H9 (cell line): ENCODE measurements at regions not wholly inside any gene's neighbourhood (a gene's known extent, or its start where the extent isn't known, plus 50 kb on each side); places are given as distances from the start of the nearest gene placed in this dataset.
A peak's percentile ranks its signal among the peaks of the same experiment; 100 is the strongest.

Experiments
- DNase-seq: peaks from one replicate; pipeline ENCODE4 v3.0.0-alpha.2; 2017
- H2AFZ ChIP-seq: one replicate; pipeline ENCODE4 v1.6.1; 2013; ENCODE audit warnings: mild to moderate bottlenecking, low read length, control low read depth, moderate library complexity
- H2AK5ac ChIP-seq: 2 replicates; pipeline ENCODE4 v1.6.1; 2013; ENCODE audit warnings: low read length, control low read depth, mixed read lengths; ENCODE audit not compliant: insufficient read length
- H2BK120ac ChIP-seq: one replicate; pipeline ENCODE4 v1.6.1; 2013; ENCODE audit warnings: low read depth, mild to moderate bottlenecking, low read length, control low read depth, inconsistent platforms; ENCODE audit not compliant: poor library complexity, severe bottlenecking
- H2BK12ac ChIP-seq: 2 replicates; pipeline ENCODE4 v1.6.1; 2013; ENCODE audit warnings: low read length, control low read depth, mixed read lengths, low read depth; ENCODE audit not compliant: insufficient read length
- H2BK15ac ChIP-seq: 2 replicates; pipeline ENCODE4 v1.6.1; 2013; ENCODE audit warnings: low read depth, low read length, control low read depth
- H2BK20ac ChIP-seq: one replicate; pipeline ENCODE4 v1.6.1; 2013; ENCODE audit warnings: low read depth, mild to moderate bottlenecking, low read length, control low read depth, inconsistent platforms; ENCODE audit not compliant: poor library complexity, severe bottlenecking
- H2BK5ac ChIP-seq: 2 replicates; pipeline ENCODE4 v1.6.1; 2013; ENCODE audit warnings: low read length, control low read depth, mixed read lengths; ENCODE audit not compliant: insufficient read length
- H3K14ac ChIP-seq: 2 replicates; pipeline ENCODE4 v1.6.1; 2013; ENCODE audit warnings: low read length, control low read depth; ENCODE audit not compliant: insufficient read depth
- H3K18ac ChIP-seq: 2 replicates; pipeline ENCODE4 v1.6.1; 2013; ENCODE audit warnings: low read depth, mild to moderate bottlenecking, mixed read lengths, low read length, control low read depth; ENCODE audit not compliant: insufficient read length
- H3K23ac ChIP-seq: 2 replicates; pipeline ENCODE4 v1.6.1; 2013; ENCODE audit warnings: low read length, control low read depth, mixed read lengths, low read depth; ENCODE audit not compliant: insufficient read length
- H3K23me2 ChIP-seq: 2 replicates; pipeline ENCODE4 v1.6.1; 2013; ENCODE audit warnings: low read depth, mild to moderate bottlenecking, mixed read lengths, low read length, control low read depth; ENCODE audit not compliant: insufficient read length, poor library complexity, severe bottlenecking
- H3K27ac ChIP-seq: 2 replicates; pipeline ENCODE4 v1.5.1; 2013; ENCODE audit warnings: low read length, control low read depth, mixed read lengths, low read depth; ENCODE audit not compliant: insufficient read length
- H3K27me3 ChIP-seq: 2 replicates; pipeline ENCODE4 v1.6.1; 2013; ENCODE audit warnings: low read length, control low read depth, inconsistent platforms; ENCODE audit not compliant: insufficient read depth
- H3K4ac ChIP-seq: 2 replicates; pipeline ENCODE4 v1.6.1; 2013; ENCODE audit warnings: low read depth, mild to moderate bottlenecking, control low read depth, inconsistent platforms, low read length, moderate library complexity
- H3K4me1 ChIP-seq: 2 replicates; pipeline ENCODE4 v1.6.1; 2013; ENCODE audit warnings: low read length, control low read depth, inconsistent platforms; ENCODE audit not compliant: insufficient read depth
- H3K4me2 ChIP-seq: 2 replicates; pipeline ENCODE4 v1.6.1; 2013; ENCODE audit warnings: low read length, control low read depth, mixed read lengths; ENCODE audit not compliant: insufficient read length, insufficient read depth
- H3K56ac ChIP-seq: 2 replicates; pipeline ENCODE4 v1.6.1; 2013; ENCODE audit warnings: low read depth, mild to moderate bottlenecking, mixed read lengths, low read length, control low read depth; ENCODE audit not compliant: insufficient read length
- H3K79me1 ChIP-seq: 2 replicates; pipeline ENCODE4 v1.6.1; 2013; ENCODE audit warnings: low read depth, mild to moderate bottlenecking, moderate library complexity, low read length, control low read depth, inconsistent platforms; ENCODE audit not compliant: insufficient read depth, poor library complexity, severe bottlenecking
- H3K79me2 ChIP-seq: 2 replicates; pipeline ENCODE4 v1.6.1; 2013; ENCODE audit warnings: low read length, control low read depth, inconsistent platforms; ENCODE audit not compliant: insufficient read depth
- H3K9ac ChIP-seq: 2 replicates; pipeline ENCODE4 v1.6.1; 2013; ENCODE audit warnings: low read length, control low read depth, mixed read lengths; ENCODE audit not compliant: insufficient read length; ENCODE audit errors: extremely low read depth
- H3K9me3 ChIP-seq: one replicate; pipeline ENCODE4 v1.6.1; 2013; ENCODE audit warnings: low read depth, low read length, inconsistent platforms; ENCODE audit not compliant: control insufficient read depth
- H3T11ph ChIP-seq: one replicate; pipeline ENCODE4 v1.6.1; 2013; ENCODE audit warnings: mild to moderate bottlenecking, low read length, control low read depth, inconsistent platforms
- H4K20me1 ChIP-seq: one replicate; pipeline ENCODE4 v1.6.1; 2013; ENCODE audit not compliant: control insufficient read depth, insufficient read length, insufficient read depth
- H4K5ac ChIP-seq: 2 replicates; pipeline ENCODE4 v1.6.1; 2013; ENCODE audit warnings: low read depth, mild to moderate bottlenecking, mixed read lengths, low read length, control low read depth; ENCODE audit not compliant: insufficient read length
- H4K8ac ChIP-seq: replicated peaks from 2 replicates; pipeline ENCODE4 v1.6.1; 2013; ENCODE audit warnings: low read length, control low read depth, mixed read lengths, low read depth; ENCODE audit not compliant: insufficient read length
- H4K91ac ChIP-seq: 2 replicates; pipeline ENCODE4 v1.6.1; 2013; ENCODE audit warnings: low read depth, mild to moderate bottlenecking, moderate library complexity, mixed read lengths, low read length, control low read depth; ENCODE audit not compliant: insufficient read length
- H3K27ac Mint-ChIP-seq, 3 experiments: 2 replicates in 2 of 3; 3 replicates in 1 of 3; pipeline ENCODE4 v1.8.0; 2020 to 2021; ENCODE audit warnings: mixed read lengths in 3 of 3, mild to moderate bottlenecking in 1 of 3, moderate library complexity in 1 of 3
- H3K27me3 Mint-ChIP-seq: 2 replicates; pipeline ENCODE4 v1.8.0; 2021; ENCODE audit warnings: low read depth, mild to moderate bottlenecking, moderate library complexity, mixed read lengths
- H3K36me3 Mint-ChIP-seq, 3 experiments: 2 replicates in 2 of 3; 3 replicates in 1 of 3; pipeline ENCODE4 v1.8.0; 2020 to 2021; ENCODE audit warnings: low read depth in 3 of 3, mixed read lengths in 3 of 3; ENCODE audit not compliant: insufficient read depth in 1 of 3
- H3K4me1 Mint-ChIP-seq, 2 experiments: 2 replicates each; pipeline ENCODE4 v1.8.0; 2020; ENCODE audit warnings: mixed read lengths in 2 of 2
- H3K4me3 Mint-ChIP-seq, 2 experiments: 2 replicates in 1 of 2; 3 replicates in 1 of 2; pipeline ENCODE4 v1.8.0; 2020 to 2021; ENCODE audit warnings: mild to moderate bottlenecking in 2 of 2, mixed read lengths in 2 of 2, moderate library complexity in 1 of 2
- H3K9me3 Mint-ChIP-seq, 2 experiments: 2 replicates in 1 of 2; 3 replicates in 1 of 2; pipeline ENCODE4 v1.8.0; 2020; ENCODE audit warnings: mild to moderate bottlenecking in 2 of 2, mixed read lengths in 2 of 2, moderate library complexity in 1 of 2
- CTCF ChIP-seq: fragments of 200-600 bp; sonication (generic); conservative IDR thresholded peaks from 3 replicates; pipeline ENCODE4 v1.8.0; 2021; ENCODE audit warnings: antibody characterized with exemption, mild to moderate bottlenecking
- WGBS: extraction: QIAGEN DNeasy Blood & Tissue Kit; methylation state at CpG from one replicate; pipeline ENCODE4 v1.1.7; 2013; ENCODE audit warnings: missing lambda C conversion rate, low lambda C conversion rate, mixed read lengths; ENCODE audit not compliant: insufficient read length; ENCODE audit errors: extremely low coverage; 5-methylcytosine and 5-hydroxymethylcytosine counted together

- no peak overlapping the region for H3K4ac ChIP-seq
- no peak overlapping the region for H3K9ac ChIP-seq
- H2BK5ac ChIP-seq, result no peak overlapping the region
- no peak for TF ChIP-seq CTCF
- no peak overlapping the region for H2BK20ac ChIP-seq
- no peak overlapping the region for H2BK15ac ChIP-seq
- no peaks in the 10 kb centered on the region for H4K20me1 ChIP-seq
- Mint-ChIP-seq H3K36me3 (no peaks in the 10 kb centered on the region), H3K9me3 (peaks cover 0 to 2% of the 10 kb centered on the region in 2 experiments; a peak in 1 of 5 replicates), H3K4me3 (no peak overlapping the region), H3K4me1 (peaks cover 33 to 34% of the 10 kb centered on the region in 2 experiments), H3K27me3 (peaks cover 2% of the 10 kb centered on the region; the same call in 1 of the 2 replicates), H3K27ac (peak overlapping the region in 1 of 3 experiments; percentile 1; a peak in 1 of 7 replicates)
- no peaks in the 10 kb centered on the region for H3K79me1 ChIP-seq
- no peak overlapping the region for H3K56ac ChIP-seq
- no peaks in the 10 kb centered on the region for H3K27me3 ChIP-seq
- no peak overlapping the region for H3T11ph ChIP-seq
- no peak overlapping the region for H3K14ac ChIP-seq
- DNase-seq, result no peak
- H3K4me2 ChIP-seq, result no peak overlapping the region
- no peak overlapping the region for H4K8ac ChIP-seq
- no peak overlapping the region for H3K27ac ChIP-seq
- no CpG with 5 or more reads among the region's 1 CpG for WGBS
- no peaks in the 10 kb centered on the region for H3K23me2 ChIP-seq
- H3K79me2 ChIP-seq, result no peaks in the 10 kb centered on the region
- no peak overlapping the region for H4K91ac ChIP-seq
- H3K23ac ChIP-seq, result no peak overlapping the region
- H2AK5ac ChIP-seq, result no peak overlapping the region
- peak overlapping the region; percentile 7 for H2BK12ac ChIP-seq
- no peak overlapping the region for H2AFZ ChIP-seq
- H3K4me1 ChIP-seq, result peaks cover 5% of the 10 kb centered on the region; the same call in 1 of the 2 replicates
- no peak overlapping the region for H3K18ac ChIP-seq
- no peaks in the 10 kb centered on the region for H3K9me3 ChIP-seq
- H4K5ac ChIP-seq, result no peak overlapping the region
- no peak overlapping the region for H2BK120ac ChIP-seq
Measured at GRCh38 chr5:149438711-149439132, 59.6 kb upstream of the IL17B start.
